ENCODE measurements at regions not wholly inside any gene's neighbourhood (a gene's known extent, or its start where the extent isn't known, plus 50 kb on each side); places are given as distances from the start of the nearest gene placed in this dataset.
"Not testable (repeated sequence)": the region's sequence is repeated elsewhere in the genome, so short reads cannot be mapped to it uniquely, and the experiment has no call there.

GRCh38 chr13:33676045-33676989 is 141.6 kb upstream of the RFC3 start:
- TF ChIP-seq CTCF (IDR thresholded peaks at IDR 0.05; ENCODE audit: insufficient read depth, low read depth, low read length, missing control alignments), result no peak
- H3K4me3 ChIP-seq (ENCODE audit: low read depth, low read length), result no peak overlapping the region
- DNase-seq (ENCODE audit: low read depth), result peak; percentile 20

GRCh38 chr13:33677215-33677614 is 140.7 kb upstream of the RFC3 start:
- no peak for TF ChIP-seq CTCF (IDR thresholded peaks at IDR 0.05; ENCODE audit: insufficient read depth, low read depth, low read length, missing control alignments)
- no peak for DNase-seq (ENCODE audit: low read depth)

GRCh38 chr13:33678084-33678483 is 139.9 kb upstream of the RFC3 start:
- no peak overlapping the region for H3K4me3 ChIP-seq (ENCODE audit: low read depth, low read length)
- TF ChIP-seq CTCF (IDR thresholded peaks at IDR 0.05; ENCODE audit: insufficient read depth, low read depth, low read length, missing control alignments), result no peak
- no peak for DNase-seq (ENCODE audit: low read depth)

More at GRCh38 chr13:33677215-33677614, 140.7 kb upstream of the RFC3 start:
- H3K4me3 ChIP-seq (ENCODE audit: low read depth, low read length), result no peak overlapping the region

GRCh38 chr13:33678906-33679657 is 138.9 kb upstream of the RFC3 start:
- H3K4me3 ChIP-seq (ENCODE audit: low read depth, low read length), result peak overlapping the region; percentile 82
- TF ChIP-seq CTCF (IDR thresholded peaks at IDR 0.05; ENCODE audit: insufficient read depth, low read depth, low read length, missing control alignments), result no peak
- DNase-seq (ENCODE audit: low read depth), result peak; percentile 96

GRCh38 chr13:33679658-33680012 is 138.3 kb upstream of the RFC3 start:
- no peak for TF ChIP-seq CTCF (IDR thresholded peaks at IDR 0.05; ENCODE audit: insufficient read depth, low read depth, low read length, missing control alignments)
- H3K4me3 ChIP-seq (ENCODE audit: low read depth, low read length), result peak overlapping the region; percentile 82
- no peak for DNase-seq (ENCODE audit: low read depth)

- no peak for TF ChIP-seq CTCF (IDR thresholded peaks at IDR 0.05; ENCODE audit: insufficient read depth, low read depth, low read length, missing control alignments)
- no peak for DNase-seq (ENCODE audit: low read depth)
- H3K4me3 ChIP-seq (ENCODE audit: low read depth, low read length), result no peak overlapping the region
These were observed 135.9 kb upstream of the RFC3 start for GRCh38 chr13:33682020-33682564.

- not testable (repeated sequence) for H3K4me3 ChIP-seq (ENCODE audit: low read depth, low read length); DNase-seq (ENCODE audit: low read depth)
These were observed 135.3 kb upstream of the RFC3 start for GRCh38 chr13:33682646-33683045.

Data from GM12865 (cell line).